Activated CD4-positive, alpha-beta T cell treated with anti-CD3 and anti-CD28 coated beads for 48 hours (primary cell): ENCODE measurements at regions not wholly inside any gene's neighbourhood (a gene's known extent, or its start where the extent isn't known, plus 50 kb on each side); places are given as distances from the start of the nearest gene placed in this dataset.

Experiments
- DNase-seq: peaks from one replicate; pipeline ENCODE4 v3.0.0-alpha.2; 2020

- DNase-seq = peak; percentile 78
Measured at GRCh38 chr3:195634426-195635261, 50.9 kb upstream of the APOD start.
